BLaER1 (cell line): ENCODE measurements at regions not wholly inside any gene's neighbourhood (a gene's known extent, or its start where the extent isn't known, plus 50 kb on each side); places are given as distances from the start of the nearest gene placed in this dataset.

Source experiments
- H3K27ac ChIP-seq: shearing (Covaris generic); formaldehyde crosslinking; 2 replicates; pipeline ENCODE4 v1.8.1; 2022
- H3K27me3 ChIP-seq: shearing (Covaris generic); formaldehyde crosslinking; 2 replicates; pipeline ENCODE4 v1.8.1; 2022
- H3K36me3 ChIP-seq: shearing (Covaris generic); formaldehyde crosslinking; 2 replicates; pipeline ENCODE4 v1.8.1; 2022
- H3K4me1 ChIP-seq: shearing (Covaris generic); formaldehyde crosslinking; 2 replicates; pipeline ENCODE4 v1.8.1; 2022
- H3K4me2 ChIP-seq: shearing (Covaris generic); formaldehyde crosslinking; 2 replicates; pipeline ENCODE4 v1.8.1; 2022
- H3K4me3 ChIP-seq: shearing (Covaris generic); formaldehyde crosslinking; 2 replicates; pipeline ENCODE4 v1.8.1; 2022
- H3K9ac ChIP-seq: shearing (Covaris generic); formaldehyde crosslinking; 2 replicates; pipeline ENCODE4 v1.8.1; 2022
- H3K9me3 ChIP-seq: shearing (Covaris generic); formaldehyde crosslinking; 2 replicates; pipeline ENCODE4 v1.8.1; 2022
- H4K20me1 ChIP-seq: shearing (Covaris generic); formaldehyde crosslinking; 2 replicates; pipeline ENCODE4 v1.8.1; 2022
- Cebpa-rat ChIP-seq: shearing (Covaris generic); IDR thresholded peaks from 2 replicates; pipeline ENCODE4 v1.8.1; 2022

GRCh38 chr3:187618722-187619121, 51.5 kb downstream of the SST start:
- Histone ChIP-seq H3K27ac (no peak overlapping the region), H4K20me1 (no peaks in the 10 kb centered on the region), H3K4me3 (no peak overlapping the region), H3K9me3 (no peaks in the 10 kb centered on the region), H3K4me2 (no peak overlapping the region), H3K9ac (no peak overlapping the region), H3K27me3 (no peaks in the 10 kb centered on the region), H3K36me3 (no peaks in the 10 kb centered on the region), H3K4me1 (no peaks in the 10 kb centered on the region)
- no peak for TF ChIP-seq Cebpa-rat

GRCh38 chr3:187617213-187617612, 53.0 kb downstream of the SST start:
- no peak overlapping the region for H3K27ac ChIP-seq
- H3K9ac ChIP-seq = no peak overlapping the region
- no peak for TF ChIP-seq Cebpa-rat
- H3K4me3 ChIP-seq = no peak overlapping the region
- no peaks in the 10 kb centered on the region for H3K9me3 ChIP-seq
- H4K20me1 ChIP-seq = no peaks in the 10 kb centered on the region
- no peaks in the 10 kb centered on the region for H3K27me3 ChIP-seq
- no peaks in the 10 kb centered on the region for H3K36me3 ChIP-seq
- H3K4me1 ChIP-seq = no peaks in the 10 kb centered on the region
- H3K4me2 ChIP-seq = no peak overlapping the region

- H4K20me1 ChIP-seq = no peaks in the 10 kb centered on the region
- no peaks in the 10 kb centered on the region for H3K27me3 ChIP-seq
- no peak for TF ChIP-seq Cebpa-rat
- H3K27ac ChIP-seq = no peak overlapping the region
- no peak overlapping the region for H3K9ac ChIP-seq
- H3K4me2 ChIP-seq = no peak overlapping the region
- no peaks in the 10 kb centered on the region for H3K9me3 ChIP-seq
- H3K36me3 ChIP-seq = no peaks in the 10 kb centered on the region
- no peaks in the 10 kb centered on the region for H3K4me1 ChIP-seq
- H3K4me3 ChIP-seq = no peak overlapping the region
These were observed 53.8 kb downstream of the SST start for GRCh38 chr3:187616307-187616972.

GRCh38 chr3:187615630-187616029, 54.6 kb downstream of the SST start:
- Histone ChIP-seq H3K27ac (no peak overlapping the region), H3K4me1 (no peaks in the 10 kb centered on the region), H3K4me3 (no peak overlapping the region), H3K9me3 (no peaks in the 10 kb centered on the region), H4K20me1 (no peaks in the 10 kb centered on the region), H3K36me3 (no peaks in the 10 kb centered on the region), H3K4me2 (no peak overlapping the region), H3K9ac (no peak overlapping the region), H3K27me3 (no peaks in the 10 kb centered on the region)
- no peak for TF ChIP-seq Cebpa-rat

GRCh38 chr3:187612656-187613055, 57.5 kb downstream of the SST start:
- no peak for TF ChIP-seq Cebpa-rat
- no peaks in the 10 kb centered on the region for H4K20me1 ChIP-seq
- no peak overlapping the region for H3K4me2 ChIP-seq
- H3K9me3 ChIP-seq = 0 out of 2 replicates have a peak, but pooled peaks cover 4% of the 10 kb centered on the region
- H3K36me3 ChIP-seq = no peaks in the 10 kb centered on the region
- no peak overlapping the region for H3K9ac ChIP-seq
- H3K27ac ChIP-seq = no peak overlapping the region
- no peaks in the 10 kb centered on the region for H3K27me3 ChIP-seq
- H3K4me1 ChIP-seq = no peaks in the 10 kb centered on the region
- no peak overlapping the region for H3K4me3 ChIP-seq

- Histone ChIP-seq H3K4me3 (no peak overlapping the region), H3K27ac (no peak overlapping the region), H3K9me3 (0 out of 2 replicates have a peak, but pooled peaks cover 4% of the 10 kb centered on the region), H4K20me1 (no peaks in the 10 kb centered on the region), H3K4me2 (no peak overlapping the region), H3K9ac (no peak overlapping the region), H3K27me3 (no peaks in the 10 kb centered on the region), H3K4me1 (no peaks in the 10 kb centered on the region), H3K36me3 (no peaks in the 10 kb centered on the region)
- TF ChIP-seq Cebpa-rat = no peak
These were observed 59.1 kb downstream of the SST start for GRCh38 chr3:187610981-187611511.

GRCh38 chr3:187594272-187594671, 75.9 kb downstream of the SST start:
- Histone ChIP-seq H3K36me3 (no peaks in the 10 kb centered on the region), H4K20me1 (no peaks in the 10 kb centered on the region), H3K27me3 (no peaks in the 10 kb centered on the region), H3K9ac (no peak overlapping the region), H3K4me3 (no peak overlapping the region), H3K4me2 (no peak overlapping the region), H3K27ac (no peak overlapping the region), H3K4me1 (no peaks in the 10 kb centered on the region), H3K9me3 (no peaks in the 10 kb centered on the region)
- no peak for TF ChIP-seq Cebpa-rat

GRCh38 chr3:187593451-187593850, 76.7 kb downstream of the SST start:
- Histone ChIP-seq H3K9me3 (no peaks in the 10 kb centered on the region), H3K27me3 (no peaks in the 10 kb centered on the region), H3K4me3 (no peak overlapping the region), H3K4me2 (no peak overlapping the region), H3K27ac (no peak overlapping the region), H3K36me3 (no peaks in the 10 kb centered on the region), H3K4me1 (no peaks in the 10 kb centered on the region), H4K20me1 (no peaks in the 10 kb centered on the region), H3K9ac (no peak overlapping the region)
- TF ChIP-seq Cebpa-rat = no peak

- Histone ChIP-seq H3K4me1 (no peaks in the 10 kb centered on the region), H3K36me3 (no peaks in the 10 kb centered on the region), H3K4me2 (no peak overlapping the region), H3K9me3 (no peaks in the 10 kb centered on the region), H3K27ac (no peak overlapping the region), H3K27me3 (no peaks in the 10 kb centered on the region), H3K9ac (no peak overlapping the region), H4K20me1 (no peaks in the 10 kb centered on the region), H3K4me3 (no peak overlapping the region)
- no peak for TF ChIP-seq Cebpa-rat
These were observed 79.2 kb downstream of the SST start for GRCh38 chr3:187590861-187591576.

- Histone ChIP-seq H3K27me3 (no peaks in the 10 kb centered on the region), H3K36me3 (no peaks in the 10 kb centered on the region), H4K20me1 (no peaks in the 10 kb centered on the region), H3K27ac (no peak overlapping the region), H3K9ac (no peak overlapping the region), H3K4me2 (no peak overlapping the region), H3K4me3 (no peak overlapping the region), H3K4me1 (no peaks in the 10 kb centered on the region), H3K9me3 (no peaks in the 10 kb centered on the region)
- TF ChIP-seq Cebpa-rat = no peak
These were observed 83.1 kb downstream of the SST start for GRCh38 chr3:187587076-187587475.
